ENCODE measurements at regions not wholly inside any gene's neighbourhood (a gene's known extent, or its start where the extent isn't known, plus 50 kb on each side); places are given as distances from the start of the nearest gene placed in this dataset.

DNA sequence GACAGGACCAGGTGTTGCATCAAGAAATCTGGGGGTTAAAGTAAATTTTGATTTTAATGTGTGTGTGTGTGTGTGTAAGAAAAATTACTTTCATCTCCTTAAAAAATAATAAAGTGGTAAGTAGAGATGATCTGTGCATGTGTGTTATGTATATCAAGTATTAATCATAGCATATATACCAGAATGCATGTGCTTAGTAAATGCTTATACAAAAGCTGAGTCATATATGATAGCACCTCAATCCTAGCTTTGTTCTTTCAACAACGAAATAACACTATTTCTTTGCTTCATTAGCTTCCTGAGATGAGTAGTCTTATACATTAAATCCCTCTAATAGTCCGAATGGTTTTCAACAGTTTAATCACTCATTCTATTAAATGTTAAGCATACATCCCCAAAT lies 899.6 kb upstream of the ANO3 start:
- intact Hi-C loops (cut with DNase I) = no loop called here
- Histone ChIP-seq H3K27me3 (ENCODE audit: insufficient read depth in 3 of 3, low read length in 2 of 3) (no peaks in the 10 kb centered on the region), H3K4me1 (no peaks in the 10 kb centered on the region), H3K9me3 (no peaks in the 10 kb centered on the region), H3K4me3 (no peak overlapping the region), H3K36me3 (ENCODE audit: insufficient read depth in 1 of 2, low read depth in 1 of 2) (no peaks in the 10 kb centered on the region), H3K27ac (no peak overlapping the region)
- TF ChIP-seq, protein P1, sequence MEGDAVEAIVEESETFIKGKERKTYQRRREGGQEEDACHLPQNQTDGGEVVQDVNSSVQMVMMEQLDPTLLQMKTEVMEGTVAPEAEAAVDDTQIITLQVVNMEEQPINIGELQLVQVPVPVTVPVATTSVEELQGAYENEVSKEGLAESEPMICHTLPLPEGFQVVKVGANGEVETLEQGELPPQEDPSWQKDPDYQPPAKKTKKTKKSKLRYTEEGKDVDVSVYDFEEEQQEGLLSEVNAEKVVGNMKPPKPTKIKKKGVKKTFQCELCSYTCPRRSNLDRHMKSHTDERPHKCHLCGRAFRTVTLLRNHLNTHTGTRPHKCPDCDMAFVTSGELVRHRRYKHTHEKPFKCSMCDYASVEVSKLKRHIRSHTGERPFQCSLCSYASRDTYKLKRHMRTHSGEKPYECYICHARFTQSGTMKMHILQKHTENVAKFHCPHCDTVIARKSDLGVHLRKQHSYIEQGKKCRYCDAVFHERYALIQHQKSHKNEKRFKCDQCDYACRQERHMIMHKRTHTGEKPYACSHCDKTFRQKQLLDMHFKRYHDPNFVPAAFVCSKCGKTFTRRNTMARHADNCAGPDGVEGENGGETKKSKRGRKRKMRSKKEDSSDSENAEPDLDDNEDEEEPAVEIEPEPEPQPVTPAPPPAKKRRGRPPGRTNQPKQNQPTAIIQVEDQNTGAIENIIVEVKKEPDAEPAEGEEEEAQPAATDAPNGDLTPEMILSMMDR (IDR thresholded peaks at IDR 0.05) = no peak
- DNase-seq (no peak), ATAC-seq (no peak)
- WGBS, 3 donors = 76 to 85% (median 83%) methylated on average over 2 of the region's 2 CpGs

DNA sequence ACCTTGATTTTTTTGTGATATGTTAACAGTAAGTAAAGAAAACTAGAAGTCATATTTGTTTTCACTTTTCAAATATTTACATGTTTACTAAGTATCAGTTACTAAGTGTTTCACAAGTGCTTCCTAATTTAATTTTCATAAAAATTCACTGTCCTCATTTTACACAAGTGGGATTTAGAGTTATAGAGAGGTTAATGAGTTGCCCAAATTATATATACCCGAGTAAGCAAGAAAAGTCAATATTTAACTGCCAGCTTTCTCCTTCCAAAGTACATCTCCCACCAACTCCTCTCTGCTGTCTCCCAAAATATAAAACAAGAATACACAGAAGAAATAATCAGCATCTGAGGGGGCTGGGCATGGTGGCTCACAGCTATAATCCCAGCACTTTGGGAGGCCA lies 896.7 kb upstream of the ANO3 start:
- no peak for DNase-seq
- no peak for ATAC-seq
- Histone ChIP-seq H3K27me3 (ENCODE audit: insufficient read depth in 3 of 3, low read length in 2 of 3) (no peaks in the 10 kb centered on the region), H3K4me1 (no peaks in the 10 kb centered on the region), H3K9me3 (no peaks in the 10 kb centered on the region), H3K4me3 (no peak overlapping the region), H3K36me3 (ENCODE audit: insufficient read depth in 1 of 2, low read depth in 1 of 2) (no peaks in the 10 kb centered on the region), H3K27ac (no peak overlapping the region)
- intact Hi-C loops (cut with DNase I) = no loop called here
- TF ChIP-seq, protein P1 (IDR thresholded peaks at IDR 0.05) = no peak
- 77 to 83% (median 81%) methylated on average over 1 of the region's 1 CpG for WGBS, 3 donors

DNA sequence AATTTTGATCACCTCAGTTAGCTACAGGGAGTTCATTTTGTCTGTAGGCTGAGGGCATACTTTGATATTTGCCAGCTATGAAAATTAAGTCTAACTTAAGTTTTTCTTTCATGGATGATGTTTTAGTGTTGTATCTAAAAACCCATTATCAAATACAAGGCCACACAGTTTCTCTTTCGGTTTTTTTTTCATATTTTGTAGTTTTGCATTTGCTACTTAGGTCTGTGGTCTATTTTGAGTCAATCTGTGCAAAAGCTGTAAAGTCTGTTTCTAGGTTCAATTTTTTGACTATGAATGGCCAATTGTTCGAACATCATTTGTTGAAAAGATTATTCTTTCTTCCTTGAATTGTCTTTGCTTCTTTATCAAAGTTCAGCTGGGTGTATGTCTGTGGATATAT lies 895.6 kb upstream of the ANO3 start:
- Histone ChIP-seq H3K4me1 (no peaks in the 10 kb centered on the region), H3K27me3 (ENCODE audit: insufficient read depth in 3 of 3, low read length in 2 of 3) (no peaks in the 10 kb centered on the region), H3K27ac (no peak overlapping the region), H3K36me3 (ENCODE audit: insufficient read depth in 1 of 2, low read depth in 1 of 2) (no peaks in the 10 kb centered on the region), H3K9me3 (no peaks in the 10 kb centered on the region), H3K4me3 (no peak overlapping the region)
- no peak for DNase-seq
- TF ChIP-seq, protein P1 (IDR thresholded peaks at IDR 0.05) = no peak
- ATAC-seq = no peak
- 77 to 87% (median 79%) methylated on average over 2 of the region's 2 CpGs for WGBS, 3 donors
- intact Hi-C loops (cut with DNase I) = no loop called here

DNA sequence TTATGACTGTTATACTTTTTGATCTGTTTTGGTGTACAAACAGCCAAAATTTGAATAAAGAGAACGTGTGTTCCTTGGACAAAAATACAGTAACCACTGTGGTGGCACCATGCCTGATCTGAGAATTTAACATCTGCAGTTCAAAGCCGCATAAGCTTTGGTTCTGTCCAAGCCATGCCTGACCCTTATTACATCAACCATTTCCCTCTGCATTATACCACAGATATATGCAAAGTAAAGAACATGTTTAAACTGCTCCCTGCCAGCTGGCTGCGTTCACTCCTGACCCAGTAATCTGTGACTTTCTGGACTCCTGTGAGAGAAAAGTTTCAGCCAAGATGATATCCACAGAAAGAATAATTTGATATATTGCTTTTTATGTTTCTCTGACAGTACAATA lies 890.5 kb upstream of the ANO3 start:
- intact Hi-C loops (cut with DNase I) = no loop called here
- DNase-seq = no peak
- H3K4me3 ChIP-seq = no peak overlapping the region
- no peaks in the 10 kb centered on the region for H3K4me1 ChIP-seq
- TF ChIP-seq, protein P1 (IDR thresholded peaks at IDR 0.05) = no peak
- 12 to 32% (median 17%) methylated on average over 3 of the region's 3 CpGs for WGBS, 3 donors
- ATAC-seq = no peak
- H3K36me3 ChIP-seq (ENCODE audit: insufficient read depth in 1 of 2, low read depth in 1 of 2) = no peaks in the 10 kb centered on the region
- no peaks in the 10 kb centered on the region for H3K9me3 ChIP-seq
- H3K27ac ChIP-seq = no peak overlapping the region
- H3K27me3 ChIP-seq (ENCODE audit: insufficient read depth in 3 of 3, low read length in 2 of 3) = no peaks in the 10 kb centered on the region

DNA sequence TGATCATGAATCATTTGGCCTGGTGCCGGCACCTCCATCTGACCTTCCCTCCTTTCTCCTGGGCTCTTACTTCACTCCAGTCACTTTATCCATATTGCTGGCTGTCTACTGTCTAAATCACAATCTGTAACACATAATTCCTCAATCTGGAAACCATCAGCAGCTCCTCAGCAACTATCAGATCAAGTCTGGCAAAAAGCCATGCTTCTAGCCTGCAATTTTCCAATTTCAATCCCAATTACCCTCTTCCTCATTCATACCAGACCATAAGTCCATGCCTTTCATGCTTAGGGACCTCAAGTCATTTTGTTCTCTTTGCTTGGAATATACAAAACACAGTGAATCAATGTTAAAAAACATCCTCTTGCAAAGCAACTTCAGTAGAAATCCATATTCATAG lies 882.8 kb upstream of the ANO3 start:
- TF ChIP-seq, protein P1 (IDR thresholded peaks at IDR 0.05) = no peak
- ATAC-seq = no peak
- Histone ChIP-seq H3K36me3 (ENCODE audit: insufficient read depth in 1 of 2, low read depth in 1 of 2) (no peaks in the 10 kb centered on the region), H3K9me3 (no peaks in the 10 kb centered on the region), H3K4me1 (no peaks in the 10 kb centered on the region), H3K27ac (no peak overlapping the region), H3K4me3 (no peak overlapping the region), H3K27me3 (ENCODE audit: insufficient read depth in 3 of 3, low read length in 2 of 3) (no peaks in the 10 kb centered on the region)
- DNase-seq = no peak
- intact Hi-C loops (cut with DNase I) = no loop called here
- WGBS, 3 donors = 74 to 80% (median 78%) methylated on average over 1 of the region's 1 CpG
